ENCODE measurements at regions not wholly inside any gene's neighbourhood (a gene's known extent, or its start where the extent isn't known, plus 50 kb on each side); places are given as distances from the start of the nearest gene placed in this dataset.
"Not testable (repeated sequence)": the region's sequence is repeated elsewhere in the genome, so short reads cannot be mapped to it uniquely, and the experiment has no call there.

- TF ChIP-seq CTCF (IDR thresholded peaks at IDR 0.05; ENCODE audit: unreplicated experiment): no peak
- peaks cover 11% of the 10 kb centered on the region for H3K4me1 Mint-ChIP-seq
- no peak overlapping the region for H3K27ac Mint-ChIP-seq
- H3K36me3 Mint-ChIP-seq: no peaks in the 10 kb centered on the region
- no peak for DNase-seq (ENCODE audit: low spot score in 2 of 2, unreplicated experiment in 2 of 2)
- H3K9me3 Mint-ChIP-seq: no peaks in the 10 kb centered on the region
- H3K27me3 Mint-ChIP-seq (ENCODE audit: low read depth): no peaks in the 10 kb centered on the region
- no peak overlapping the region for H3K4me3 Mint-ChIP-seq
Measured at GRCh38 chr16:65376601-65377000, 254.7 kb upstream of the CDH11 start.

- H3K36me3 Mint-ChIP-seq: no peaks in the 10 kb centered on the region
- H3K4me3 Mint-ChIP-seq: no peak overlapping the region
- no peak overlapping the region for H3K27ac Mint-ChIP-seq
- H3K4me1 Mint-ChIP-seq: peaks cover 11% of the 10 kb centered on the region
- no peaks in the 10 kb centered on the region for H3K27me3 Mint-ChIP-seq (ENCODE audit: low read depth)
- no peak for DNase-seq (ENCODE audit: low spot score in 2 of 2, unreplicated experiment in 2 of 2)
- no peaks in the 10 kb centered on the region for H3K9me3 Mint-ChIP-seq
- no peak for TF ChIP-seq CTCF (IDR thresholded peaks at IDR 0.05; ENCODE audit: unreplicated experiment)
Measured at GRCh38 chr16:65375651-65376050, 253.8 kb upstream of the CDH11 start.

GRCh38 chr16:65373097-65373496 lies 251.2 kb upstream of the CDH11 start:
- TF ChIP-seq CTCF (IDR thresholded peaks at IDR 0.05; ENCODE audit: unreplicated experiment): no peak
- H3K36me3 Mint-ChIP-seq: no peaks in the 10 kb centered on the region

GRCh38 chr16:65372171-65372570 lies 250.3 kb upstream of the CDH11 start:
- Mint-ChIP-seq H3K27me3 (ENCODE audit: low read depth) (no peaks in the 10 kb centered on the region), H3K4me1 (peaks cover 11% of the 10 kb centered on the region), H3K27ac (no peak overlapping the region), H3K9me3 (peaks cover 4% of the 10 kb centered on the region), H3K36me3 (no peaks in the 10 kb centered on the region), H3K4me3 (no peak overlapping the region)
- no peak for TF ChIP-seq CTCF (IDR thresholded peaks at IDR 0.05; ENCODE audit: unreplicated experiment)
- DNase-seq (ENCODE audit: low spot score in 2 of 2, unreplicated experiment in 2 of 2): no peak

More at GRCh38 chr16:65373097-65373496, 251.2 kb upstream of the CDH11 start:
- H3K4me1 Mint-ChIP-seq: peaks cover 11% of the 10 kb centered on the region
- H3K4me3 Mint-ChIP-seq: no peak overlapping the region
- H3K27me3 Mint-ChIP-seq (ENCODE audit: low read depth): no peaks in the 10 kb centered on the region
- H3K27ac Mint-ChIP-seq: peak overlapping the region; percentile 60
- DNase-seq (ENCODE audit: low spot score in 2 of 2, unreplicated experiment in 2 of 2): no peak
- H3K9me3 Mint-ChIP-seq: peaks cover 4% of the 10 kb centered on the region

GRCh38 chr16:65365732-65366715 lies 244.2 kb upstream of the CDH11 start:
- peak overlapping the region; percentile 13 for H3K27ac Mint-ChIP-seq
- H3K36me3 Mint-ChIP-seq: no peaks in the 10 kb centered on the region
- DNase-seq (ENCODE audit: low spot score in 2 of 2, unreplicated experiment in 2 of 2): no peak
- H3K9me3 Mint-ChIP-seq: peaks cover 4% of the 10 kb centered on the region
- no peaks in the 10 kb centered on the region for H3K27me3 Mint-ChIP-seq (ENCODE audit: low read depth)
- TF ChIP-seq CTCF (IDR thresholded peaks at IDR 0.05; ENCODE audit: unreplicated experiment): no peak
- H3K4me1 Mint-ChIP-seq: peaks cover 15% of the 10 kb centered on the region
- no peak overlapping the region for H3K4me3 Mint-ChIP-seq

- H3K27ac Mint-ChIP-seq; DNase-seq (ENCODE audit: low spot score in 2 of 2, unreplicated experiment in 2 of 2); H3K36me3 Mint-ChIP-seq; H3K4me3 Mint-ChIP-seq; H3K27me3 Mint-ChIP-seq (ENCODE audit: low read depth); H3K4me1 Mint-ChIP-seq: not testable (repeated sequence)
- H3K9me3 Mint-ChIP-seq: peaks cover 18% of the 10 kb centered on the region
Measured at GRCh38 chr16:65356721-65357120, 234.9 kb upstream of the CDH11 start.

Measured in mesothelial cell of epicardium (in vitro differentiated cells).